ENCODE measurements at regions not wholly inside any gene's neighbourhood (a gene's known extent, or its start where the extent isn't known, plus 50 kb on each side); places are given as distances from the start of the nearest gene placed in this dataset.

DNA sequence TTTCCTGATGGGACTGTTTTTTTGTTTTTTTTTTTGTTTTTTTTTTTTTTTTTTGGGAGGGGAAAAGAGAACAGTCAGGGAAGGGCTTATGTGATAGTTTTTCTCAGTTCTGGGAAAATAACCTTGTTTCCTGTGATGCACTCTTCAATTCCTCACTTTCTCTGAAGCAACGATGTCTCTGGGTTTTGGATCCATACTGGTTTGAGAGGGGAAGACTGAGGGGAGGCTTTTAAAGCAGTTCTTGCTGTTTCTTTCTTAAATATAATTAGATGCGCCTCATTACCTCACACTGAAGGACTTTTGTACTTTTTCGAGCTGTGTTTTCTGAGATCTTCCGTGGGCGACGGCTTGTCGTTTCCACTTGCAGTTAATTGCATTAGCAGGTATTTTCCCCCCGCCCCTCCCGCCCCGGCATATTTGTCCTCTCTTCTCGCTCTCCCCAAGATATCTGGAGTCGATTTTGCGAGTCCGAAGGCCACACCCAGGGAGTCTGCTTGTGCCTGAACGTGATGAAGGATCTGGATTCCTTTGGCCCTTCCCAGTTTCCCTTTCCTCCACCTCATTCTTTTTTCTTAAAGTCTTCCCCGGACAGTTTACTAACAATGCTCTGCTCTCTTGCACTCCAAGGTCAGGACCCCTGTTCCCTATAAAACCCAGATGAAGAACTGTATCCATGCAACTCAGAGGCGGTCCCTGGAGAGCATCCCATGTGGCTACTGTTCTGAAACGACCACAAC is 125.2 kb upstream of the ZFHX3 start:
- TF ChIP-seq CTCF (IDR thresholded peaks at IDR 0.05; ENCODE audit: low read length) (no peak), EZH2 (IDR thresholded peaks at IDR 0.05; ENCODE audit: borderline replicate concordance, low read length) (no peak)
